GM04503 (cell line): ENCODE measurements at regions not wholly inside any gene's neighbourhood (a gene's known extent, or its start where the extent isn't known, plus 50 kb on each side); places are given as distances from the start of the nearest gene placed in this dataset.

Source experiments
- DNase-seq: peaks from one replicate; pipeline ENCODE4 v3.0.0-alpha.2; 2012; ENCODE audit warnings: low read depth

- DNase-seq, result no peak
These were observed 203.5 kb upstream of the IER5L start for GRCh38 chr9:129381481-129381957.

GRCh38 chr9:129380961-129381401 lies 202.9 kb upstream of the IER5L start:
- no peak for DNase-seq

- DNase-seq, result no peak
These were observed 201.8 kb upstream of the IER5L start for GRCh38 chr9:129379886-129380285.

GRCh38 chr9:129379181-129379836 lies 201.2 kb upstream of the IER5L start:
- DNase-seq, result no peak

GRCh38 chr9:129377931-129378661 lies 200.0 kb upstream of the IER5L start:
- DNase-seq, result no peak

GRCh38 chr9:129377181-129377580 lies 199.1 kb upstream of the IER5L start:
- no peak for DNase-seq

- no peak for DNase-seq
These were observed 197.8 kb upstream of the IER5L start for GRCh38 chr9:129375845-129376244.

GRCh38 chr9:129374651-129375050 lies 196.6 kb upstream of the IER5L start:
- DNase-seq, result no peak

- DNase-seq, result no peak
These were observed 196.2 kb upstream of the IER5L start for GRCh38 chr9:129374231-129374630.

GRCh38 chr9:129373361-129373760 lies 195.3 kb upstream of the IER5L start:
- no peak for DNase-seq

GRCh38 chr9:129370770-129371169 lies 192.7 kb upstream of the IER5L start:
- no peak for DNase-seq

- no peak for DNase-seq
These were observed 190.4 kb upstream of the IER5L start for GRCh38 chr9:129368444-129368978.

GRCh38 chr9:129367287-129367686 lies 189.2 kb upstream of the IER5L start:
- no peak for DNase-seq

- DNase-seq, result peak; percentile 40
These were observed 187.1 kb upstream of the IER5L start for GRCh38 chr9:129365196-129365595.

GRCh38 chr9:129363216-129363873 lies 185.3 kb upstream of the IER5L start:
- DNase-seq, result no peak

GRCh38 chr9:129362287-129363000 lies 184.4 kb upstream of the IER5L start:
- DNase-seq, result no peak

GRCh38 chr9:129361196-129361595 lies 183.1 kb upstream of the IER5L start:
- DNase-seq, result no peak

GRCh38 chr9:129359916-129360536 lies 182.0 kb upstream of the IER5L start:
- no peak for DNase-seq

GRCh38 chr9:129359162-129359811 lies 181.2 kb upstream of the IER5L start:
- no peak for DNase-seq

- no peak for DNase-seq
These were observed 180.6 kb upstream of the IER5L start for GRCh38 chr9:129358621-129359154.

- no peak for DNase-seq
These were observed 179.7 kb upstream of the IER5L start for GRCh38 chr9:129357773-129358245.
